GM12873 (cell line): ENCODE measurements at regions not wholly inside any gene's neighbourhood (a gene's known extent, or its start where the extent isn't known, plus 50 kb on each side); places are given as distances from the start of the nearest gene placed in this dataset.

Experiments
- TF ChIP-seq, protein P1 (sequence below): IDR thresholded peaks from 2 replicates; pipeline ENCODE4 v1.5.1; 2012; ENCODE audit warnings: low read depth, mild to moderate bottlenecking, moderate library complexity, low read length, control low read depth; ENCODE audit not compliant: insufficient read depth; ENCODE audit errors: missing control alignments

DNA sequence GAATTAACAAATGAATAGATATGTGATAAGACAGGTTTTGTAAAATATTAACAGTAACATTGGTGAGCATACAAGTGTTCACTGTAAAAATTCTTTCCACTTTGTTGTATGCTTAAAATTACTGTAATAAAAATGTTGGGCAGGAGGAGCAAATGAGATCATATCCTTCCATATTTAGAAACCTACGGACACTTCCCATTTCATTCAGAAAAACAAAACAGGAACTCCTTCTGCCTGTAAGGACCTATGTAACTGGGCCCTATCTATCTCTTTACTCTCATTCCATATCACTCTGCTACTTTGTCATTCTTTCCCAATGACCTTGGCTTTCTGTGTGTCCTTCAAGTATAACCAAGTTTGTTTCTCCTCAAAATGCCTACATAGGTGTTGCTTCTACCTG lies 53.7 kb upstream of the SLC39A8 start:
- TF ChIP-seq, protein P1, sequence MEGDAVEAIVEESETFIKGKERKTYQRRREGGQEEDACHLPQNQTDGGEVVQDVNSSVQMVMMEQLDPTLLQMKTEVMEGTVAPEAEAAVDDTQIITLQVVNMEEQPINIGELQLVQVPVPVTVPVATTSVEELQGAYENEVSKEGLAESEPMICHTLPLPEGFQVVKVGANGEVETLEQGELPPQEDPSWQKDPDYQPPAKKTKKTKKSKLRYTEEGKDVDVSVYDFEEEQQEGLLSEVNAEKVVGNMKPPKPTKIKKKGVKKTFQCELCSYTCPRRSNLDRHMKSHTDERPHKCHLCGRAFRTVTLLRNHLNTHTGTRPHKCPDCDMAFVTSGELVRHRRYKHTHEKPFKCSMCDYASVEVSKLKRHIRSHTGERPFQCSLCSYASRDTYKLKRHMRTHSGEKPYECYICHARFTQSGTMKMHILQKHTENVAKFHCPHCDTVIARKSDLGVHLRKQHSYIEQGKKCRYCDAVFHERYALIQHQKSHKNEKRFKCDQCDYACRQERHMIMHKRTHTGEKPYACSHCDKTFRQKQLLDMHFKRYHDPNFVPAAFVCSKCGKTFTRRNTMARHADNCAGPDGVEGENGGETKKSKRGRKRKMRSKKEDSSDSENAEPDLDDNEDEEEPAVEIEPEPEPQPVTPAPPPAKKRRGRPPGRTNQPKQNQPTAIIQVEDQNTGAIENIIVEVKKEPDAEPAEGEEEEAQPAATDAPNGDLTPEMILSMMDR, result no peak

DNA sequence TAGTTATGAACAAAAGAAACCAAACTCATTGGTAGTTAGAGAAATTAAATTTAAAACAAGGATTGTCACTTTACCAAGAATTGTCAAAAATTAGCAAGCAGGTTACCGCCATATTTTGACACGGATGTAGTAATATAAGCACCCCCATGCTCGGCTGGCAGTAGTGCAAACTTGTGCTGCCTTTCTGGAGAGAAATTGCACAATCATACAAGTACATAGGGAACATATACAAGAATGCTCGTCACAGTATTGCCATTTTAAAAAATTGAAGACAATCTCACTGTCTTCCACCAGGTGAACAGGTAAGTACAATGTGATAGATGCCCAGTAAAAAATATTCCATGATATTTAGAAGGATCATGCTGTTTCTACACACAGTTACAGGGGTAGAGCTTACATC lies 55.6 kb upstream of the SLC39A8 start:
- TF ChIP-seq, protein P1, result no peak

GRCh38 chr4:102402223-102402622 lies 56.9 kb upstream of the SLC39A8 start:
- TF ChIP-seq, protein P1, result no peak

DNA sequence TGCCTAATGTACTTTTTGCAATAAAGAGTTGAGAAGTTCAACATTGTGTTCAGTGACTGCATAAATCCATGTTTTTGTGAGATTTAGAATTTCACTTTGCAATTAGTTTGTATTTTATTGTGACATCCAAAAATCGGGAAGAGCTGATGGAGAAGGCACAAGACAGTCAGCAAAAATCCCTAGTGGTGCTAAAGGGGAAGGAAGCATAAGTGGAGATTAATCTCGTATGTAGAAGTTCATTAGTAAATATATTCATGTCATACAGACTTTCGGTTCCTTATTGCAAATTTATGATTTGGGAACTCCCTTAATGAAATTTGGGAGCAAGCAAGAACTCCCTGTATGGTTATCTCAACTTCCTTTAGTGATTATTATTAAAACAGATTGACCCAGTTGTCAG lies 57.8 kb upstream of the SLC39A8 start:
- TF ChIP-seq, protein P1, result no peak

GRCh38 chr4:102404431-102404969 lies 59.2 kb upstream of the SLC39A8 start:
- TF ChIP-seq, protein P1, result no peak

- TF ChIP-seq, protein P1, result no peak
Measured at GRCh38 chr4:102405821-102406401, 60.6 kb upstream of the SLC39A8 start.

- TF ChIP-seq, protein P1, result no peak
Measured at GRCh38 chr4:102411408-102411807, 66.1 kb upstream of the SLC39A8 start.
